GM12878 (cell line): ENCODE measurements at regions not wholly inside any gene's neighbourhood (a gene's known extent, or its start where the extent isn't known, plus 50 kb on each side); places are given as distances from the start of the nearest gene placed in this dataset.

Experiments used
- EGR1 ChIP-seq, 2 experiments: IDR thresholded peaks; 1 replicate in 1 of 2; 2 replicates in 1 of 2; pipeline ENCODE4 v1.6.1; 2011 to 2012; ENCODE audit warnings: low read depth in 2 of 2, low read length in 2 of 2, borderline replicate concordance in 1 of 2, mild to moderate bottlenecking in 1 of 2, moderate library complexity in 1 of 2
- HCFC1 ChIP-seq: fragments of 150-350 bp; IDR thresholded peaks from 2 replicates; pipeline ENCODE4 v1.6.1; 2014; ENCODE audit warnings: low read length
- SMARCA5 ChIP-seq: fragments of 450-650 bp; IDR thresholded peaks from 2 replicates; pipeline ENCODE4 v1.6.1; 2017; ENCODE audit warnings: mild to moderate bottlenecking
- TF ChIP-seq, protein P1 (sequence below): fragments of 450-650 bp; formaldehyde crosslinking; IDR thresholded peaks from 2 replicates; pipeline ENCODE4 v1.5.0; 2022; ENCODE audit warnings: mild to moderate bottlenecking, missing genetic modification characterization
- TF ChIP-seq, protein P2 (sequence below): IDR thresholded peaks from 2 replicates; pipeline ENCODE4 v1.6.1; 2012; ENCODE audit warnings: improper control_type of control experiment, low read depth, low read length; ENCODE audit not compliant: insufficient replicate concordance
- TF ChIP-seq, protein P3 (sequence below): fragments of 450-650 bp; IDR thresholded peaks from 2 replicates; pipeline ENCODE4 v1.6.1; 2017; ENCODE audit warnings: low read depth, mild to moderate bottlenecking, moderate library complexity

DNA sequence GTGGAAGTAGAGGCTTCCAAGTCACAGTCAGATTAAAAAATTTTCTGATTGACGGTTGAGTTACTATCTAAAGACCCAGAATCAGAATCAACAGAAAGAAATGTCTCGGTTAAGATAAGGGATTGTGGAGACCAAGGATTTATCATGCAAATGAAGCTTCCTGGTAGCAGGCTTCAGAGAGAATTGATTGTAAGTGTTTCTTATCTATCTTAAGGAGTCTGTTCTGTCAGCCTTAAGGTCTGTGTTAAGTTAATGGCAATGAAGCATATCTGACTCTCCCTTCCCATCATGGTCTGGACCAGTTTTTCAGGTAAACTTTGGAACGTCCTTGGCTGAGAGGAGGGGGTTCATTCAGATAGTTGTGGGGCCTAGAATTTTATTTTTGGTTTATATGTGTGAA is 780.2 kb downstream of the FAM133A start (continued):
- TF ChIP-seq, protein P1, sequence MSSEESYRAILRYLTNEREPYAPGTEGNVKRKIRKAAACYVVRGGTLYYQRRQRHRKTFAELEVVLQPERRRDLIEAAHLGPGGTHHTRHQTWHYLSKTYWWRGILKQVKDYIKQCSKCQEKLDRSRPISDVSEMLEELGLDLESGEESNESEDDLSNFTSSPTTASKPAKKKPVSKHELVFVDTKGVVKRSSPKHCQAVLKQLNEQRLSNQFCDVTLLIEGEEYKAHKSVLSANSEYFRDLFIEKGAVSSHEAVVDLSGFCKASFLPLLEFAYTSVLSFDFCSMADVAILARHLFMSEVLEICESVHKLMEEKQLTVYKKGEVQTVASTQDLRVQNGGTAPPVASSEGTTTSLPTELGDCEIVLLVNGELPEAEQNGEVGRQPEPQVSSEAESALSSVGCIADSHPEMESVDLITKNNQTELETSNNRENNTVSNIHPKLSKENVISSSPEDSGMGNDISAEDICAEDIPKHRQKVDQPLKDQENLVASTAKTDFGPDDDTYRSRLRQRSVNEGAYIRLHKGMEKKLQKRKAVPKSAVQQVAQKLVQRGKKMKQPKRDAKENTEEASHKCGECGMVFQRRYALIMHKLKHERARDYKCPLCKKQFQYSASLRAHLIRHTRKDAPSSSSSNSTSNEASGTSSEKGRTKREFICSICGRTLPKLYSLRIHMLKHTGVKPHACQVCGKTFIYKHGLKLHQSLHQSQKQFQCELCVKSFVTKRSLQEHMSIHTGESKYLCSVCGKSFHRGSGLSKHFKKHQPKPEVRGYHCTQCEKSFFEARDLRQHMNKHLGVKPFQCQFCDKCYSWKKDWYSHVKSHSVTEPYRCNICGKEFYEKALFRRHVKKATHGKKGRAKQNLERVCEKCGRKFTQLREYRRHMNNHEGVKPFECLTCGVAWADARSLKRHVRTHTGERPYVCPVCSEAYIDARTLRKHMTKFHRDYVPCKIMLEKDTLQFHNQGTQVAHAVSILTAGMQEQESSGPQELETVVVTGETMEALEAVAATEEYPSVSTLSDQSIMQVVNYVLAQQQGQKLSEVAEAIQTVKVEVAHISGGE (CRISPR knock-in tag) = no peak
- TF ChIP-seq, protein P2, sequence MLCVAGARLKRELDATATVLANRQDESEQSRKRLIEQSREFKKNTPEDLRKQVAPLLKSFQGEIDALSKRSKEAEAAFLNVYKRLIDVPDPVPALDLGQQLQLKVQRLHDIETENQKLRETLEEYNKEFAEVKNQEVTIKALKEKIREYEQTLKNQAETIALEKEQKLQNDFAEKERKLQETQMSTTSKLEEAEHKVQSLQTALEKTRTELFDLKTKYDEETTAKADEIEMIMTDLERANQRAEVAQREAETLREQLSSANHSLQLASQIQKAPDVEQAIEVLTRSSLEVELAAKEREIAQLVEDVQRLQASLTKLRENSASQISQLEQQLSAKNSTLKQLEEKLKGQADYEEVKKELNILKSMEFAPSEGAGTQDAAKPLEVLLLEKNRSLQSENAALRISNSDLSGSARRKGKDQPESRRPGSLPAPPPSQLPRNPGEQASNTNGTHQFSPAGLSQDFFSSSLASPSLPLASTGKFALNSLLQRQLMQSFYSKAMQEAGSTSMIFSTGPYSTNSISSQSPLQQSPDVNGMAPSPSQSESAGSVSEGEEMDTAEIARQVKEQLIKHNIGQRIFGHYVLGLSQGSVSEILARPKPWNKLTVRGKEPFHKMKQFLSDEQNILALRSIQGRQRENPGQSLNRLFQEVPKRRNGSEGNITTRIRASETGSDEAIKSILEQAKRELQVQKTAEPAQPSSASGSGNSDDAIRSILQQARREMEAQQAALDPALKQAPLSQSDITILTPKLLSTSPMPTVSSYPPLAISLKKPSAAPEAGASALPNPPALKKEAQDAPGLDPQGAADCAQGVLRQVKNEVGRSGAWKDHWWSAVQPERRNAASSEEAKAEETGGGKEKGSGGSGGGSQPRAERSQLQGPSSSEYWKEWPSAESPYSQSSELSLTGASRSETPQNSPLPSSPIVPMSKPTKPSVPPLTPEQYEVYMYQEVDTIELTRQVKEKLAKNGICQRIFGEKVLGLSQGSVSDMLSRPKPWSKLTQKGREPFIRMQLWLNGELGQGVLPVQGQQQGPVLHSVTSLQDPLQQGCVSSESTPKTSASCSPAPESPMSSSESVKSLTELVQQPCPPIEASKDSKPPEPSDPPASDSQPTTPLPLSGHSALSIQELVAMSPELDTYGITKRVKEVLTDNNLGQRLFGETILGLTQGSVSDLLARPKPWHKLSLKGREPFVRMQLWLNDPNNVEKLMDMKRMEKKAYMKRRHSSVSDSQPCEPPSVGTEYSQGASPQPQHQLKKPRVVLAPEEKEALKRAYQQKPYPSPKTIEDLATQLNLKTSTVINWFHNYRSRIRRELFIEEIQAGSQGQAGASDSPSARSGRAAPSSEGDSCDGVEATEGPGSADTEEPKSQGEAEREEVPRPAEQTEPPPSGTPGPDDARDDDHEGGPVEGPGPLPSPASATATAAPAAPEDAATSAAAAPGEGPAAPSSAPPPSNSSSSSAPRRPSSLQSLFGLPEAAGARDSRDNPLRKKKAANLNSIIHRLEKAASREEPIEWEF = no peak
- TF ChIP-seq EGR1 (IDR thresholded peaks at IDR 0.05; ENCODE audit: borderline replicate concordance in 1 of 2, low read depth in 2 of 2, low read length in 2 of 2) (no peak), SMARCA5 (no peak), HCFC1 (no peak)
- TF ChIP-seq, protein P3, sequence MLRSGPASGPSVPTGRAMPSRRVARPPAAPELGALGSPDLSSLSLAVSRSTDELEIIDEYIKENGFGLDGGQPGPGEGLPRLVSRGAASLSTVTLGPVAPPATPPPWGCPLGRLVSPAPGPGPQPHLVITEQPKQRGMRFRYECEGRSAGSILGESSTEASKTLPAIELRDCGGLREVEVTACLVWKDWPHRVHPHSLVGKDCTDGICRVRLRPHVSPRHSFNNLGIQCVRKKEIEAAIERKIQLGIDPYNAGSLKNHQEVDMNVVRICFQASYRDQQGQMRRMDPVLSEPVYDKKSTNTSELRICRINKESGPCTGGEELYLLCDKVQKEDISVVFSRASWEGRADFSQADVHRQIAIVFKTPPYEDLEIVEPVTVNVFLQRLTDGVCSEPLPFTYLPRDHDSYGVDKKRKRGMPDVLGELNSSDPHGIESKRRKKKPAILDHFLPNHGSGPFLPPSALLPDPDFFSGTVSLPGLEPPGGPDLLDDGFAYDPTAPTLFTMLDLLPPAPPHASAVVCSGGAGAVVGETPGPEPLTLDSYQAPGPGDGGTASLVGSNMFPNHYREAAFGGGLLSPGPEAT = no peak
